ENCODE measurements at regions not wholly inside any gene's neighbourhood (a gene's known extent, or its start where the extent isn't known, plus 50 kb on each side); places are given as distances from the start of the nearest gene placed in this dataset.

DNA sequence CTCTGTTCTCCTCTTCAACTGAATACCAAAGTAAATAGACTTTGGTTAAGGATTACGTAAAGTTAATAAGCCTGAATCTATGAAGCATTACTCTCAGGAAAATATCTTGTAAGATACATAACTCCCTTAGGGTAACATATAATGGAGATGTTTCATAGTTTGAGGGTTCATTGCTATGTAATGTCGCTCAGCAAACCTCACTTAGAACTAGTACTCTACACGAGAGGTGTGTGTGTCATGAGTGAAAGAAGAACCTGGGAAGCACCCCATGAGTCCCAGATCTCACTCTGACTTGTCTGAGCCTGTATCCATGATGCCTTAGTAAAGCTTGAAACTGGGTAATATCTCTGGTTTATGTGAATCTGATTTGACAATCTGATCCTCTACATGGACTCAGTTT lies 429.5 kb upstream of the ANO3 start:
- no peak for DNase-seq

DNA sequence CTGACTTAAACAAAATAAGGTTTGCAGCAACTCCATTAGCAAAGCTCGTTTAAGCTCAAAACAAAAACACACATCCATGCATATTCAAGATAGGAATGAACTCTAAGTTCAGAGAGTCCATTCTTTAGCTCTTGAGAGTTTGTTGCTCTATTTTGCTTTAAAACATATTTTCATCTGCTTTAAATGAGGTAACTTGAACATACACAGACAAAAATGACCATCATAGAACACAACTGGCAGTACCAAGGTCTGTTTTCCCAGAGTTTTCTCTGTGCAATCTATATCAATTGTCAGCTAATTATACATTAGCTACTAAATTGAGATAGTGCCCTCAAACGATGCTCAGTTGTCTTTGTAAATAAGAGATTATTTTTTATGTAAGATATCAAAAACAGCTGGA lies 423.2 kb upstream of the ANO3 start:
- no peak for DNase-seq

GRCh38 chr11:25910086-25910485 lies 421.8 kb upstream of the ANO3 start:
- DNase-seq, result no peak

DNA sequence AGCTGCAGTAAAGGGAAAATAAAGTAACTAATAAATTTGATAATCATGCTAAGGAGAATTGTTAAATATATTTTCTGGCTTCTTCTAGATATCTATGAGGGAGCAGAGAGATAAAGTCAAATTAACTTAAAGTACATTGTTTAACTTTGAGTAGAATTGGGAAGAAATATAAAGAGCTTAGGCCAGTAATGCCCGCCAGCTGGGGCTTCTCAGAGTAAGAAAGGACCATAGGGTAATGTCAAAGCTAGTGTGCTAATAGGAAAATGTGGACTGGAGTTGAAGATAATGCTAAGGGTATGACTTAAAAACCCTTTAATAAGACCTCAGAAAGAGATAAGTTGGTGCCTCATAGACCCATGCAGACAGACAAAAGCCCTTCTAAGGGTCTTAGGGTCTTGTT lies 411.6 kb upstream of the ANO3 start:
- DNase-seq, result no peak

DNA sequence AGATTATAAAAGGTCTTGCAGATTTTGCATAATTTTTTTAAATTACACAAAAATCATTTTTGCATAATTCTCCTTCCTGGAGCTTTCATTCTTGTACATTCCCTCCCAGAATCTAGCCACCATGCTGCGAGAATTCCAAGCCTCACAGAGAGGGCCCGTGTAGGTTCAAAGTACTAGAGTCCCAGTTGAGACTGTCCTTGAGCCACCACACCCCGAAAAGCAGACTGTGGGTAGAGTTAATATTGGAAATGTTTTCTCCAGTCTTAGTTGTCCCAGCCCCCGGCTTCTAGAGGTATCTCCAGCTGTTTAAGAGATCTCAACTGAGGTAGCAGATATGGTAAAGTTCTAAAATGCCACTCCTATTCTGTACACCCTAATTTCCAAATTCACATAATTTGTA lies 407.3 kb upstream of the ANO3 start:
- DNase-seq, result no peak

DNA sequence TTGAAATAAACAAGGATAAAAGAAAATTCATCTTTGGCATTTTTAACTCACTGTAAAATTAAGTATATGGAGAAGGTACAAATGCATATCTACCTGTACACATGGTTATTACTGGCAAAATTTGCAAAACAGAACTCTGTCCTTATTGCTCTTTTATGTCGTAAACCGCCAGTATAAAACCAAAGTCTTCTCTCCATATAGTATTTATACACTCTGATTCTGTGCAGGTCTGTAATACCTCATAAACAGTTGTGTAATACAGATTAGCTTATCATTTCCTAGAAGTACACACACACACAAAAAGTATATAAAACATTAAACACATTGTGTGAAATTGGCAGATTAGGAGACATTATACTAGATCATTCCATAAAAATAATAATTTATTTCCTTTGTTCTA lies 406.6 kb upstream of the ANO3 start:
- DNase-seq, result no peak

- DNase-seq, result no peak
Measured at GRCh38 chr11:25927411-25927953, 404.4 kb upstream of the ANO3 start.

GRCh38 chr11:25928076-25928475 lies 403.9 kb upstream of the ANO3 start:
- no peak for DNase-seq

GRCh38 chr11:25938952-25939351 lies 393.0 kb upstream of the ANO3 start:
- no peak for DNase-seq

DNA sequence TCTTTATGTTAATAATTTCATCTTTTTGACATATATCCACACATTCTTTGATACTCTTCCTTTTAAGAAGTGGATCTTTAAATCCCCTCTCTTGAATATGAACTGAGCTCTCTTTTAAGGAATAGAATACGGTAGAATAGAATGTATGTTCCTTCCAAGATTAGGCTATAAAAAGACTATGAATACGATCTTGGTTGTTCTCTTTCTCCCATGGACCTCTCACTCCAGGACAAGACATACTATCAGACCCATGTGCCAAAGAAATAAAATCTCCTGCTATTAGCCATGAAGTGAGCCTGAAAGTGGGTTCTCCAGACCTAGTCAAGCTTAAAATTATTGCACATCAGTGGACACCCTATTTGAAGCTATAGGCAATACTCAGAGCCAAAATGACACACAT lies 392.2 kb upstream of the ANO3 start:
- DNase-seq, result no peak

GRCh38 chr11:25941353-25941752 lies 390.6 kb upstream of the ANO3 start:
- DNase-seq, result no peak

- DNase-seq, result no peak
Measured at GRCh38 chr11:25943031-25943430, 388.9 kb upstream of the ANO3 start.

GRCh38 chr11:25943777-25944661 lies 387.9 kb upstream of the ANO3 start:
- no peak for DNase-seq

DNA sequence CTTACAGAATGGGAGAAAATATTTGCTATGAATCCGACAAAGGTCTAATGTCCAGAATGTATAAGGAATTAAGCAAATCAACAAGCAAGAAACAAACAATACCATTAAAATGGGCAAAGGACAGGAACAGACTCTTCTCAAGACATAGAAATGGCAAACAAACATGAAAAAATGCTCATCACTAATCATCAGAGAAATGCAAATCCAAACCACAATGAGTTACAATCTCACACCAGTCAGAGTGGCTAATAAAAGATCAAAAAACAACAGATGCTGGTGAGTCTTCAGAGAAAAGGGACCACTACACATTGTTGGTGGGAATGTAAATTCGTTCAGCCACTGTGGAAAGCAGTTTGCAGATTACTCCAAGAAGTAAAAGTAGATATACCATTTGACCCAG lies 382.0 kb upstream of the ANO3 start:
- DNase-seq, result no peak

DNA sequence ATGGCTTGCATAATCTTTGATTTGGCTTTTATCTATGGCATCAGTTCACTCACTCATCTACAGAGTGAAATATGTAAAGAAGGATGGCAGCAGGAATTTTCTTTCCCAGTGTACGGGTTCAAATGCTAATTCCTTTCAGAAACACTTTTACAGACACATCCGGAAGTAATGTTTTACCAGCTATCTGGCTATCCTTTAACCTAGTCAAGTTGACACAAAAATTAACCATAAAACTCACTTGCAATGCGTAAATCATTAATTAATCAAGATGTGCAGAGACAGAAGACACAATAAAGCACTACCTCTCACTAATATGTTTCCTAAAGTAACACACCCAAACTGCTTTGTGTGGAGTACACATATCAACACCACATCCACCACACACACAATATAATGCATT lies 378.9 kb upstream of the ANO3 start:
- no peak for DNase-seq

DNA sequence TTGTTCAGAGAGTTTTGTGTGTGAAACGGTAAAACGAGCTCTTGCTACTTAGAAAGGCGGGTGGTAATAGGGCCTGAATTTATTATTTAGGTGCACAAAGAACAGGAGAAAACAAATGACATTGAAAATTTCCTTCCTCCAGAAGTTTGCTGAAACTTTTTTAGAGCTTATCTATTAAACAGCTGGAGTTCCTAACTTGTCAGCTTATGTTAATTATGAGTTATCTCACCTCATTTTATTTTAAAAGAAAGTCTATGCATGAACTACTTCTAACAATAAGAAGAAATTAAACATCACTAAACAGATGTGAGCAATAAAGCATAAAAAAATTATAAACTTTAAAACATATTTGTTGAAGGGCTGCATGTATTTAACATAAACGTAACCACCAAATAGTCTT lies 373.9 kb upstream of the ANO3 start:
- no peak for DNase-seq

DNA sequence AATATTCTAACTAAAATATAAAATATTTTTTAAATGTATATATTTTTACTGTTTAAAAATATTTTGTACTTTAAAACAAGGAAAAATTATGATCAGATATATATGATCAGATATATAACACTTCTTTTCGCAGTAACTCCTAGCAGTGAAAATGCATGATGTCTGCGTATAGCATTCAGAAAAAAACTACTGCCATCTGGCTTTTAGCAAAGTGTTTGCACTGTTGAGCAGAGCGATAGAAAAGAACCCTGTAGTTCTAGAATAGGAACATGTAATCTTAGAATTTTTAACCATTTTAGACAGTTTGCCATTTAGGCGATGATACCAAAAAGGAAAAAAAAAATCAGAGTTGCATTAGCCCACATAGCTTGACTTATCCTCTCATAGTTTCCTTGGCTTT lies 370.4 kb upstream of the ANO3 start:
- no peak for DNase-seq

DNA sequence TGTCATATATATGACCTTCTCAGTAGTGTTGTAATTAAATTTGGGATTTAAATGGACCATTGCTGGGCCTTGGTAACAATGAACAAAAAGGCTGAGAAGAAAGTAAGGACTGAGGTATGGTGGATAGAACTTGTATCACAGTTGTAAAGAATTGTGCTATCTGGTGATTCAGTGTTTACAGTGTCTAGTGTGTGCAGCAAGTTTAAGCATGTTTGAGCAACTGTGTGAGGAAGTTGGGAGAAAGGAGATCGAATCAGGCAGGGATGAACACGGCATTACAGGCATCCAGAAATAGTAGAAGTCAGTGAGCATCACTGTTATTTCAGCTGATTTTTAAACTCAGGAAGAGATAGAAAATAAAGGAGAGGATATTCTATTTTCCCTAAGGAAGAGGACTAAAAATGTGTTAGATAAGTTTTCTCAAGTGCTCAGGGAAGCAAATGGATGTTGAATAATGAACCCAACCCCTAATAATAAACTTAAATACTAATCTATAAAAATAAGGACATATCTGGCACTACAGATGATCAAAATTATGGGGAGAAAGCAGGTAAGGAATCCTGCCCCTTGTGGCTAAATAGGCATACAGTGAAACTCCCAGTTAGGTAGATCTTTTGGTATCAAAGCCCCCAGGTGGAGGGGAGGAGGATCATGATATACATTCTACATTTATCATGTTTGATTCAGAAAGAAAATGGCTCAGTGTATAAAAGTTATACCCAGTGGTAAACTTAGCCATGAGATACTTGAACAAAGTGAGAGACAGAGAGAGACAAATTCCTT lies 361.0 kb upstream of the ANO3 start:
- DNase-seq, result peak; percentile 31

GRCh38 chr11:25980091-25980490 lies 351.8 kb upstream of the ANO3 start:
- no peak for DNase-seq

- peak; percentile 52 for DNase-seq
Measured at GRCh38 chr11:25981998-25982397, 349.9 kb upstream of the ANO3 start.

GRCh38 chr11:25983280-25983679 lies 348.6 kb upstream of the ANO3 start:
- no peak for DNase-seq

DNA sequence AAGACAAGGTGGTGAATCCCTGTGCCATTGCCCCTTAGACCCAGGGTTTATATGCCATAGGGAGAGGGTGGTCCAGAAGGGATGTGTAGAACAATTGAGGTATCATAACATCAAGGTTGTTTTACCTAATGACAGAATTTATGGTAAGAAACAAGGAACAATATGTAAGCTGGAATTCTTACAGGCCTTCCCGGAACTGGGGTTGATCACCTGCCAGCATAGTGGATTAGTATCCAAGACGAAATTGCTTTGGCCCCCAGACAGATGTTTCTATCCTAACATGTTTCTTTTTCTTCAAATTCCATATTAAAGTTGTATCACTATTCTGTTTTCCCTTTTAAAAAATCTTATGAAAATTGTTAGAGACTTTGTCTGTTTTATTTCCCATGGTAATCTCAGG lies 343.8 kb upstream of the ANO3 start:
- no peak for DNase-seq

- no peak for DNase-seq
Measured at GRCh38 chr11:25990406-25990805, 341.5 kb upstream of the ANO3 start.

GRCh38 chr11:25991476-25991875 lies 340.5 kb upstream of the ANO3 start:
- no peak for DNase-seq

All from NCI-H2171 treated with DMSO at 0.1 percent for 48 hours (cell line).